ENCODE measurements at regions not wholly inside any gene's neighbourhood (a gene's known extent, or its start where the extent isn't known, plus 50 kb on each side); places are given as distances from the start of the nearest gene placed in this dataset.

- Histone ChIP-seq H2AFZ (ENCODE audit: control insufficient read depth, low read depth, low read length) (no peak overlapping the region), H4K20me1 (ENCODE audit: control insufficient read depth, insufficient read depth) (no peaks in the 10 kb centered on the region), H3K4me3 (no peak overlapping the region), H3K27me3 (replicated peaks in 1 of 2; ENCODE audit: control insufficient read depth in 2 of 2, insufficient read depth in 2 of 2, low read length in 1 of 2) (0 out of 4 replicates have a peak, but pooled peaks cover 0 to 3% of the 10 kb centered on the region in 2 experiments), H3K9me3 (replicated peaks; ENCODE audit: control insufficient read depth, insufficient read depth, low read length) (peaks cover 3% of the 10 kb centered on the region; the same call in 2 of the 3 replicates), H3K27ac (ENCODE audit: control insufficient read depth, insufficient read depth) (no peak overlapping the region), H3K79me2 (ENCODE audit: control insufficient read depth, insufficient read depth, low read length) (no peaks in the 10 kb centered on the region), H3K9ac (ENCODE audit: control insufficient read depth, insufficient read depth, low read length) (no peak overlapping the region), H3K4me1 (ENCODE audit: control insufficient read depth, insufficient read depth, low read length) (no peaks in the 10 kb centered on the region), H3K4me2 (ENCODE audit: control insufficient read depth, insufficient read depth) (no peak overlapping the region), H3K36me3 (ENCODE audit: control insufficient read depth in 2 of 2, insufficient read depth in 2 of 2, low read length in 1 of 2) (no peaks in the 10 kb centered on the region)
- intact Hi-C loops (cut with micrococcal nuclease; ENCODE audit: unreplicated experiment) = no loop called here
- ATAC-seq (peak; percentile 39; the same call in 1 of the 3 replicates), DNase-seq (ENCODE audit: low read depth, low spot score) (no peak), FAIRE-seq (no peak)
- ChIA-PET RAD21 (ENCODE audit: unreplicated experiment) (no interaction called here), SMC1A (ENCODE audit: uncharacterized antibody, unreplicated experiment) (interaction anchor here (1.1 kb wide), 1 partner anchor 9 kb away, joined by 6 read pairs; no protein-coding TSS in a partner anchor), CTCF (no interaction called here), POLR2A (no interaction called here)
- in situ Hi-C loops (cut with MboI) = no loop called here
- TF ChIP-seq CBX3 (IDR thresholded peaks at IDR 0.05; ENCODE audit: borderline replicate concordance, low read depth) (no peak), NFYB (IDR thresholded peaks at IDR 0.05; ENCODE audit: insufficient read depth, low read depth, low read length) (no peak), CTCF (IDR thresholded peaks at IDR 0.05 in 2 of 3, conservative IDR thresholded peaks at IDR 0.05 in 1 of 3; ENCODE audit: control insufficient read depth in 2 of 3, extremely low read depth in 1 of 3, insufficient read depth in 1 of 3, low read depth in 3 of 3, low read length in 3 of 3) (no peak), CHD2 (IDR thresholded peaks at IDR 0.05; ENCODE audit: borderline replicate concordance, low read depth, low read length) (no peak), SMARCA5 (IDR thresholded peaks at IDR 0.05) (no peak), MAX (IDR thresholded peaks at IDR 0.05; ENCODE audit: low read depth, low read length) (no peak), ZBTB4 (CRISPR knock-in tag; IDR thresholded peaks at IDR 0.05) (no peak)
- WGBS (ENCODE audit: insufficient coverage, insufficient replicate concordance, low lambda C conversion rate, missing lambda C conversion rate) = 0% methylated on average over 1 of the region's 1 CpG
- BruUV-seq (replicated peaks) = no TSS peak
Observed at GRCh38 chr9:2248768-2249265, 233.7 kb downstream of the SMARCA2 start.
